A673 (cell line): ENCODE measurements at regions not wholly inside any gene's neighbourhood (a gene's known extent, or its start where the extent isn't known, plus 50 kb on each side); places are given as distances from the start of the nearest gene placed in this dataset.

Experiments used
- BruUV-seq: library from RNA; stranded (reverse); fragments of 400-500 nt; replicated peaks from 2 replicates; lab custom pipeline; 2021; lab: Mats Ljungman, UMichigan
- CTCF ChIA-PET: fragments of 300-600 bp; sonication (Branson Sonifier 250); formaldehyde crosslinking; loops from one replicate; lab custom pipeline; 2022; ENCODE audit warnings: antibody characterized with exemption; lab: Charles Lee
- POLR2A ChIA-PET: fragments of 300-600 bp; sonication (Branson Sonifier 250); formaldehyde crosslinking; loops from one replicate; lab custom pipeline; 2022; ENCODE audit warnings: antibody characterized with exemption; ENCODE audit not compliant: low non-redundant PET; lab: Charles Lee
- DNase-seq: peaks from one replicate; pipeline ENCODE4 v3.0.0-alpha.2; 2015; ENCODE audit warnings: low spot score
- H3K27ac ChIP-seq: fragments of 200-600 bp; sonication (generic); 2 replicates; pipeline ENCODE4 v1.5.1; 2016; ENCODE audit warnings: mixed run types, low read depth, mild to moderate bottlenecking, mixed read lengths, antibody characterized with exemption, low read length; ENCODE audit not compliant: poor library complexity, severe bottlenecking
- H3K27me3 ChIP-seq: fragments of 200-600 bp; sonication (generic); replicated peaks from 2 replicates; pipeline ENCODE4 v1.6.1; 2017; ENCODE audit warnings: mixed run types, low read depth, mild to moderate bottlenecking, mixed read lengths, antibody characterized with exemption, low read length; ENCODE audit not compliant: insufficient read depth, poor library complexity
- H3K36me3 ChIP-seq: fragments of 200-600 bp; sonication (generic); 2 replicates; pipeline ENCODE4 v1.6.1; 2016; ENCODE audit warnings: mixed run types, mild to moderate bottlenecking, mixed read lengths, antibody characterized with exemption, low read length; ENCODE audit not compliant: insufficient read depth, poor library complexity, severe bottlenecking
- H3K4me1 ChIP-seq: fragments of 200-600 bp; sonication (generic); 2 replicates; pipeline ENCODE4 v1.6.1; 2017; ENCODE audit warnings: mixed run types, mild to moderate bottlenecking, mixed read lengths, antibody characterized with exemption, low read length; ENCODE audit not compliant: insufficient read depth, poor library complexity, severe bottlenecking
- H3K4me3 ChIP-seq: fragments of 200-600 bp; sonication (generic); 2 replicates; pipeline ENCODE4 v1.5.1; 2016; ENCODE audit warnings: low read depth, mixed run types, mild to moderate bottlenecking, mixed read lengths, low read length; ENCODE audit not compliant: poor library complexity, severe bottlenecking
- H3K9me3 ChIP-seq: fragments of 200-600 bp; sonication (generic); 2 replicates; pipeline ENCODE4 v1.6.1; 2016; ENCODE audit warnings: mixed run types, low read depth, mild to moderate bottlenecking, mixed read lengths, antibody characterized with exemption, low read length; ENCODE audit not compliant: poor library complexity, severe bottlenecking
- EZH2 ChIP-seq: fragments of 200-600 bp; sonication (generic); IDR thresholded peaks from 2 replicates; pipeline ENCODE4 v1.6.1; 2017; ENCODE audit warnings: borderline replicate concordance, low read depth, mild to moderate bottlenecking, mixed read lengths, antibody characterized with exemption, low read length; ENCODE audit not compliant: poor library complexity, severe bottlenecking
- intact Hi-C: fragments of 100-400 bp; cut with micrococcal nuclease; formaldehyde crosslinking; loops from one replicate; pipeline ENCODE4 v1.10.0; 2022; ENCODE audit not compliant: unreplicated experiment
- TF ChIP-seq, protein P1 (sequence below): fragments of 300-800, 200-600 bp; sonication (generic); conservative IDR thresholded peaks from 2 replicates; pipeline ENCODE4 v1.5.1; 2017; ENCODE audit warnings: low read depth, mild to moderate bottlenecking, antibody characterized with exemption, low read length, moderate library complexity, mixed read lengths

DNA sequence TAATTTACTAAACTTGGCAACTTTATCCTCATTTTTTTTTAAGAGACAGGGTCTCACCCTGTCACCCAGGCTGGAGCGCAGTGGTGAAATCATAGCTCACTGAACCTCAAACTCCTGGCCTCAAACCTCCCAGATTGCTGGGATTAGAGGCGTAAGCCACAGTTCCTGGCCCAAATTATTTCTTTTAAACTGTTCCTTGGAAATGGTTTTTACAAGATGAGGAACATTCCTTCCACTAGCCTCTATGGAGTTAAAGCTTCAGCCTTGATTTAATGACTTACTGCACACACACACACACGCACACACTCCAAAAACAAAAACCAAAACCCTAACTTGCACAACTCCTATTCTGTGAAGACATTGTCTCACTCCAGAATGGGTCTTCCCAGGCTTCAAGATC lies 77.2 kb upstream of the TARS1 start:
- no peaks in the 10 kb centered on the region for H3K36me3 ChIP-seq
- intact Hi-C loops: no loop called here
- no peak overlapping the region for H3K4me3 ChIP-seq
- TF ChIP-seq EZH2: no peak
- TF ChIP-seq, protein P1, sequence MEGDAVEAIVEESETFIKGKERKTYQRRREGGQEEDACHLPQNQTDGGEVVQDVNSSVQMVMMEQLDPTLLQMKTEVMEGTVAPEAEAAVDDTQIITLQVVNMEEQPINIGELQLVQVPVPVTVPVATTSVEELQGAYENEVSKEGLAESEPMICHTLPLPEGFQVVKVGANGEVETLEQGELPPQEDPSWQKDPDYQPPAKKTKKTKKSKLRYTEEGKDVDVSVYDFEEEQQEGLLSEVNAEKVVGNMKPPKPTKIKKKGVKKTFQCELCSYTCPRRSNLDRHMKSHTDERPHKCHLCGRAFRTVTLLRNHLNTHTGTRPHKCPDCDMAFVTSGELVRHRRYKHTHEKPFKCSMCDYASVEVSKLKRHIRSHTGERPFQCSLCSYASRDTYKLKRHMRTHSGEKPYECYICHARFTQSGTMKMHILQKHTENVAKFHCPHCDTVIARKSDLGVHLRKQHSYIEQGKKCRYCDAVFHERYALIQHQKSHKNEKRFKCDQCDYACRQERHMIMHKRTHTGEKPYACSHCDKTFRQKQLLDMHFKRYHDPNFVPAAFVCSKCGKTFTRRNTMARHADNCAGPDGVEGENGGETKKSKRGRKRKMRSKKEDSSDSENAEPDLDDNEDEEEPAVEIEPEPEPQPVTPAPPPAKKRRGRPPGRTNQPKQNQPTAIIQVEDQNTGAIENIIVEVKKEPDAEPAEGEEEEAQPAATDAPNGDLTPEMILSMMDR: no peak
- ChIA-PET CTCF (interaction anchor here (0.7 kb wide), 1 partner anchor 905 kb away, joined by 4 read pairs; no protein-coding TSS in a partner anchor), POLR2A (no interaction called here)
- no peak overlapping the region for H3K27ac ChIP-seq
- DNase-seq: no peak
- H3K4me1 ChIP-seq: no peaks in the 10 kb centered on the region
- H3K9me3 ChIP-seq: no peaks in the 10 kb centered on the region
- H3K27me3 ChIP-seq: no peaks in the 10 kb centered on the region
- BruUV-seq: no TSS peak

DNA sequence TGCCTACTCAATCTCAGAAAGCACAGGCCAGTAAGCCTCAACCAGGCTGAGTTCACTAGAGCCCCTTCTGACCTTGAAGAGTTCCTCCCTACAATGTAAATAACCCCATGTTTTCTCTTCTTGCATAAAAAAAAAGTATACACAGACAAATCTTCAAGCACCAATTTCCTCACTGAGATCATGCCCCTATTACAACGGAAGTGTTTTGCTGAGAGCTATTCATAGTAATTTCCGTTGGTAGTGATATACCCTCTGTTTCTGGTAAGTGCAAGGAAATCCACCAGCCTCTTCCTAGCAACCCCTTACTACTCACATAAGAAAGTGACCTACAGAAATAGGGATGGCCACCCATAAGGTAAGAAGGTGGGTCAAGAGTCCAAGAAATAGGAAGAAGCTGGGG lies 76.4 kb upstream of the TARS1 start:
- Histone ChIP-seq H3K36me3 (no peaks in the 10 kb centered on the region), H3K4me3 (no peak overlapping the region), H3K27ac (no peak overlapping the region), H3K27me3 (no peaks in the 10 kb centered on the region), H3K9me3 (no peaks in the 10 kb centered on the region), H3K4me1 (no peaks in the 10 kb centered on the region)
- ChIA-PET POLR2A (interaction anchor here (0.6 to 0.9 kb wide), 2 partner anchors 164 to 450 kb away, joined by 3 to 5 read pairs; no protein-coding TSS in a partner anchor), CTCF (interaction anchor here (0.7 kb wide), 1 partner anchor 906 kb away, joined by 4 read pairs; no protein-coding TSS in a partner anchor)
- DNase-seq: peak; percentile 55
- no TSS peak for BruUV-seq
- intact Hi-C loops: no loop called here
- no peak for TF ChIP-seq EZH2
- TF ChIP-seq, protein P1: no peak

DNA sequence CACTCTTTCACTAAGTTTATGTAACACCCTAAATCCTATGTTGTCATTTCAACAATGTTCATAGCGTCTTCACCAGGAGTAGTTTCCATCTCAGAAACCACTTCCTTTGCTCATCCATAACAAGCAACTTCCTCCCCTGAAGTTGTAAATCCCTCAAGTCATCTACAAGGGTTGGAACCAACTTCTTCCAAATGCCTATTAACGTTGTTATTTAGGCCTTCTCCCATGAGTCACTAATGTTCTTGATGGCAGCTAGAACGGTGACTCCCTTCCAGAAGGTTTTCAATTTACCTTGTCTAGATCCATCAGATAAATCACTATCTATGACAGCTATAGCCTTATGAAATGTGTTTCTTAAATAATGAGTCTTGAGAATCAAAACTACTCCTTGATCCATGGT lies 73.3 kb upstream of the TARS1 start:
- intact Hi-C loops: no loop called here
- BruUV-seq: no TSS peak
- Histone ChIP-seq H3K27ac (no peak overlapping the region), H3K36me3 (no peaks in the 10 kb centered on the region), H3K4me3 (no peak overlapping the region), H3K27me3 (no peaks in the 10 kb centered on the region), H3K9me3 (no peaks in the 10 kb centered on the region), H3K4me1 (no peaks in the 10 kb centered on the region)
- no peak for TF ChIP-seq EZH2
- TF ChIP-seq, protein P1: no peak
- no peak for DNase-seq
- ChIA-PET CTCF (no interaction called here), POLR2A (no interaction called here)
